LNCaP clone FGC (cell line): ENCODE measurements at regions not wholly inside any gene's neighbourhood (a gene's known extent, or its start where the extent isn't known, plus 50 kb on each side); places are given as distances from the start of the nearest gene placed in this dataset.
"Not testable (repeated sequence)": the region's sequence is repeated elsewhere in the genome, so short reads cannot be mapped to it uniquely, and the experiment has no call there.

ENCODE experiments used
- DNase-seq: peaks from one replicate; pipeline ENCODE4 v3.0.0-alpha.2; 2011; ENCODE audit warnings: low read depth
- H3K4me3 ChIP-seq: 2 replicates; pipeline ENCODE4 v1.5.1; 2011; ENCODE audit warnings: mild to moderate bottlenecking, low read depth, low read length, control low read depth
- TF ChIP-seq, protein P1 (sequence below): IDR thresholded peaks from 2 replicates; pipeline ENCODE4 v1.5.1; 2012; ENCODE audit warnings: mild to moderate bottlenecking; ENCODE audit not compliant: control insufficient read depth, insufficient read depth; ENCODE audit errors: extremely low read depth

DNA sequence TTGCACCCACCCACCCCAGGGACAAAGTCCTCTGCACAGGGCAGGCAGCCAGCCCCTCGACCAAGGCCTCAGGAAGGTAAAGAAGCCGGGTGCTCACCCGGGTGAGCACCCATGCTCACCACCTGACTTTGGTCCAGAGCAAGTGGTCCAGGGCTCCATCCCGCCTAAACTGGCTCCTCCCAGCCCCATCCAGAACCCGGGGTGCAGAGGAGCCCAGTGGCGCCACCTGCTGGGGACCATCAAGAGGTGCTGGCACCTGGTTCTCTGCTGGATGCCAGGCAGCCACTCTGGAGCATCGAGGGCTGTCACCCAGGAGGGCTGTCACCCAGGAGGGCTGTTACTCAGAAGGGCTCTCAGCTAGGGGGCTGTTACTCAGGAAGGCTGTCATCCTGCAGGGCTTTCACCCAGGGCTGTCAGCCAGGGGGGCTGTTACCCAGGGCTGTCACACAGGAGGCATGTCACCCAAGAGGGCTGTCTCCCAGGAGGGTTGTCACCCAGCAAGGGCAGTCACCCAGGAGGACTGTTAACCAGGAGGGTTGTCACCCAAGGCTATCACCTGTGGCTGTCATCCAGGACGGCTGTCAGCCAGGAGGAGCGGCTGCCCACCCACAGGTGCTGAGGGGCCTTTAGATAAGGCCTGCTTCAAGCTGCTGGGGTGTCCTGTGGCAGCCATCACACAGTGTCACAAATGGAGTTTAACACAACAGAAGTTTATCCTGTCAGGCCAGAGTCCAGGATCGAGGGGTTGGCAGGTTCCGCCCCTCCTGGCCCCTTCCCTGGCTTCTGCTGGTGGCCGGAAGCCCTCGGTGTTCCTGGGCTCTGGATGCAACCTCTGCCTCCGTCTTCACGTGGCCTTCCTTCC is 98.5 kb downstream of the TNFRSF13B start:
- TF ChIP-seq, protein P1, sequence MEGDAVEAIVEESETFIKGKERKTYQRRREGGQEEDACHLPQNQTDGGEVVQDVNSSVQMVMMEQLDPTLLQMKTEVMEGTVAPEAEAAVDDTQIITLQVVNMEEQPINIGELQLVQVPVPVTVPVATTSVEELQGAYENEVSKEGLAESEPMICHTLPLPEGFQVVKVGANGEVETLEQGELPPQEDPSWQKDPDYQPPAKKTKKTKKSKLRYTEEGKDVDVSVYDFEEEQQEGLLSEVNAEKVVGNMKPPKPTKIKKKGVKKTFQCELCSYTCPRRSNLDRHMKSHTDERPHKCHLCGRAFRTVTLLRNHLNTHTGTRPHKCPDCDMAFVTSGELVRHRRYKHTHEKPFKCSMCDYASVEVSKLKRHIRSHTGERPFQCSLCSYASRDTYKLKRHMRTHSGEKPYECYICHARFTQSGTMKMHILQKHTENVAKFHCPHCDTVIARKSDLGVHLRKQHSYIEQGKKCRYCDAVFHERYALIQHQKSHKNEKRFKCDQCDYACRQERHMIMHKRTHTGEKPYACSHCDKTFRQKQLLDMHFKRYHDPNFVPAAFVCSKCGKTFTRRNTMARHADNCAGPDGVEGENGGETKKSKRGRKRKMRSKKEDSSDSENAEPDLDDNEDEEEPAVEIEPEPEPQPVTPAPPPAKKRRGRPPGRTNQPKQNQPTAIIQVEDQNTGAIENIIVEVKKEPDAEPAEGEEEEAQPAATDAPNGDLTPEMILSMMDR, result peak; percentile 63
- DNase-seq, result no peak
- H3K4me3 ChIP-seq, result no peak overlapping the region

- H3K4me3 ChIP-seq, result no peak overlapping the region
- TF ChIP-seq, protein P1, result no peak
- DNase-seq, result no peak
Measured at GRCh38 chr17:16872351-16873173, 99.4 kb downstream of the TNFRSF13B start.

DNA sequence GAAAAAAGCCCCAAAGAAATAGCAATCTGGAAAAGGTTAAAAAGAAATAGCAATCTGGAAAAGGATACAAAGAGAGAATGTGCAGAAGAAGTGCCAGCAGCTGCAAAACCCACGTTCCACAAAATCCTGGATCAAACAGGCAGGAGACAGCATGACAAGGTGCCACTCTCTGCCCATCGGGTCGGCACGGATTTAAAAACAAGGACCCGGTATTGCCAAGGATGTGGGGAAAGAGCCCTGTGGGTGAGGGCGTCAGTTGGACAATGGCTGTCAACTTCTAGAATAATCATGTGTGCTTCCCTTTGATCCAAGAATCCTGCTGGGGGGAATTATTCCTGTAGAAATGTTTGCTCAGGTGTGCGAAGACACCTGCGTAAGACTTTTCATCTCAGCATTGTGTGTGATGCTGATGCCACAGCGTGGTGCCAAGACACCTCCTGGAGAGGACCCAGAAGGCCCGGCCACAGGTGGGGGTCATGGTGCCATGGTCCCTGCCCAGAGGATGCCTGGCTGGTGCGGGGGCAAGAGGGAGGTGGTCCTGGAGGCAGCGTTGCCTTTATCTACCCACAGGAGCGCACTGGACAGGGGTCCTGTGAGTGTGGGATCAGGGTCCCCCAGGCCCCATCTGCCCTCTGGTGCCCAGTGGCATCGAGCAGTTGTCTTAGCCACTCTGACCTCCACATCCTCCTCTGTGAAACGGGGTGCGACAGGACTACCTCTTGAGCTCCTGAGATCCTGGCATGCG is 100.3 kb downstream of the TNFRSF13B start:
- not testable (repeated sequence) for H3K4me3 ChIP-seq, DNase-seq

GRCh38 chr17:16870253-16871245 is 101.4 kb downstream of the TNFRSF13B start:
- no peak for DNase-seq
- TF ChIP-seq, protein P1, result no peak
- H3K4me3 ChIP-seq, result no peak overlapping the region

- H3K4me3 ChIP-seq, DNase-seq: not testable (repeated sequence)
Measured at GRCh38 chr17:16869531-16870252, 102.2 kb downstream of the TNFRSF13B start.

DNA sequence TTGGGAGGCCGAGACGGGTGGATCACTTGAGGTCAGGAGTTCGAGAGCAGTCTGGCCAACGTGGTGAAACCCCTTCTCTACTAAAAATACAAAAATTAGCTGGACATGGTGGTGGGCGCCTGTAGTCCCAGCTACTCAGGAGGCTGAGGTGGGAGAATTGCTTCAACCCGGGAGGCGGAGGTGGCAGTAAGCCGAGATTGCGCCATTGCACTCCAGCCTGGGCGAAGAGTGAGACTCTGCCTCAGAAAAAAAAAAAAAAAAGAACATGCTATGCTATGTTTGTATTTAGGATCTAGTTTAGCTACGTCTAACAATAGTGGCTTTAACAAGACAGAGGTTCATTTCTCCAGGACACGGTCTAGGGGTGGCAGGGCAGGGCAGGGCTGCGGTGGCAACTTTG is 103.3 kb downstream of the TNFRSF13B start:
- not testable (repeated sequence) for H3K4me3 ChIP-seq, DNase-seq

- not testable (repeated sequence) for DNase-seq
Measured at GRCh38 chr17:16867545-16867944, 104.4 kb downstream of the TNFRSF13B start.

GRCh38 chr17:16866841-16867240 is 105.1 kb downstream of the TNFRSF13B start:
- H3K4me3 ChIP-seq, DNase-seq: not testable (repeated sequence)

More at GRCh38 chr17:16867545-16867944, 104.4 kb downstream of the TNFRSF13B start:
- H3K4me3 ChIP-seq, result not testable (repeated sequence)
